Gastroesophageal sphincter (tissue), 4 donors: ENCODE measurements at regions not wholly inside any gene's neighbourhood (a gene's known extent, or its start where the extent isn't known, plus 50 kb on each side); places are given as distances from the start of the nearest gene placed in this dataset.

Source experiments
- ATAC-seq: fragments of 150-250 bp; one replicate; pipeline ENCODE4 v1.9.1; 2016; ENCODE audit warnings: mild to moderate bottlenecking, moderate library complexity
- H3K27ac ChIP-seq, 4 donors: fragments of 200-600 bp; sonication (generic) in 3 of 4; 1 replicate in 3 of 4; 2 replicates in 1 of 4; pipeline ENCODE4 v1.5.1; 2016 to 2019
- H3K27me3 ChIP-seq: fragments of 200-600 bp; sonication (generic); one replicate; pipeline ENCODE4 v1.5.1; 2019
- H3K36me3 ChIP-seq, 2 donors: fragments of 200-600 bp; sonication (generic); one replicate each; pipeline ENCODE4 v1.5.1; 2019; ENCODE audit warnings: control low read depth in 1 of 2
- H3K4me1 ChIP-seq, 3 donors: fragments of 200-600 bp; sonication (generic); 1 replicate in 2 of 3; 2 replicates in 1 of 3; pipeline ENCODE4 v1.5.1; 2016 to 2019; ENCODE audit warnings: control low read depth in 2 of 3
- H3K4me3 ChIP-seq, 2 donors: fragments of 200-600 bp; sonication (generic); one replicate each; pipeline ENCODE4 v1.5.1; 2019; ENCODE audit warnings: mild to moderate bottlenecking in 1 of 2, moderate library complexity in 1 of 2
- H3K9me3 ChIP-seq, 3 donors: fragments of 200-600 bp; sonication (generic); one replicate each; pipeline ENCODE4 v1.5.1; 2017 to 2019; ENCODE audit warnings: control low read depth in 2 of 3
- CTCF ChIP-seq, 4 experiments: fragments of 200-600 bp in 2 of 4; fragments of 450-650 bp in 2 of 4; sonication (generic) in 1 of 4; IDR thresholded peaks; one replicate each; pipeline ENCODE4 v1.5.1; 2017 to 2019; ENCODE audit warnings: antibody characterized with exemption in 4 of 4, mild to moderate bottlenecking in 2 of 4, moderate library complexity in 2 of 4
- EP300 ChIP-seq: sonication (generic); formaldehyde crosslinking; IDR thresholded peaks from one replicate; pipeline ENCODE4 v1.6.1; 2017; ENCODE audit warnings: antibody characterized with exemption, mild to moderate bottlenecking
- POLR2A ChIP-seq, 2 donors: fragments of 450-650 bp; IDR thresholded peaks; one replicate each; pipeline ENCODE4 v1.6.1; 2017; ENCODE audit warnings: antibody characterized with exemption in 2 of 2, mild to moderate bottlenecking in 2 of 2, moderate library complexity in 1 of 2
- POLR2AphosphoS5 ChIP-seq: sonication (generic); formaldehyde crosslinking; IDR thresholded peaks from one replicate; pipeline ENCODE4 v1.6.1; 2017; ENCODE audit warnings: antibody characterized with exemption
- WGBS, 2 donors: methylation state at CpG; one replicate each; pipeline ENCODE4 v1.1.5; 2018; ENCODE audit warnings: low coverage in 1 of 2; 5-methylcytosine and 5-hydroxymethylcytosine counted together

- TF ChIP-seq CTCF (IDR thresholded peaks at IDR 0.05): no peak
- WGBS, 2 donors: 71 to 89% methylated on average over 1 of the region's 1 CpG
- H3K4me1 ChIP-seq: no peaks in the 10 kb centered on the region
- no peaks in the 10 kb centered on the region for H3K27me3 ChIP-seq
- H3K27ac ChIP-seq: no peak overlapping the region
- H3K36me3 ChIP-seq: no peaks in the 10 kb centered on the region
- ATAC-seq: no peak
- peaks cover 0 to 6% (median 0%) of the 10 kb centered on the region in 3 donors for H3K9me3 ChIP-seq
- H3K4me3 ChIP-seq: no peak overlapping the region
Measured at GRCh38 chr4:175033162-175033561, 115.0 kb downstream of the ADAM29 start.

- WGBS, 2 donors: 64 to 89% methylated on average over 1 of the region's 1 CpG
- Histone ChIP-seq H3K4me1 (no peaks in the 10 kb centered on the region), H3K27ac (no peak overlapping the region), H3K9me3 (peaks cover 0 to 6% (median 0%) of the 10 kb centered on the region in 3 donors), H3K27me3 (no peaks in the 10 kb centered on the region), H3K36me3 (no peaks in the 10 kb centered on the region), H3K4me3 (no peak overlapping the region)
- TF ChIP-seq POLR2A (IDR thresholded peaks at IDR 0.05): no peak
- no peak for TF ChIP-seq POLR2AphosphoS5
- no peak for TF ChIP-seq EP300
- no peak for TF ChIP-seq CTCF (IDR thresholded peaks at IDR 0.05)
- no peak for ATAC-seq
Measured at GRCh38 chr4:175034007-175034406, 115.8 kb downstream of the ADAM29 start.

GRCh38 chr4:175034986-175035705, 117.0 kb downstream of the ADAM29 start:
- H3K36me3 ChIP-seq: no peaks in the 10 kb centered on the region
- no peaks in the 10 kb centered on the region for H3K27me3 ChIP-seq
- no peaks in the 10 kb centered on the region for H3K4me1 ChIP-seq
- no peak for TF ChIP-seq CTCF (IDR thresholded peaks at IDR 0.05)
- no peak for TF ChIP-seq POLR2A (IDR thresholded peaks at IDR 0.05)
- TF ChIP-seq POLR2AphosphoS5: no peak
- TF ChIP-seq EP300: no peak
- no peak overlapping the region for H3K27ac ChIP-seq
- peaks cover 0 to 6% (median 0%) of the 10 kb centered on the region in 3 donors for H3K9me3 ChIP-seq
- WGBS, 2 donors: 36 to 67% methylated on average over 1 to 2 of the region's 2 CpGs
- ATAC-seq: no peak
- no peak overlapping the region for H3K4me3 ChIP-seq

GRCh38 chr4:175035905-175036304, 117.7 kb downstream of the ADAM29 start:
- no peak overlapping the region for H3K4me3 ChIP-seq
- no peaks in the 10 kb centered on the region for H3K27me3 ChIP-seq
- no peak for ATAC-seq
- TF ChIP-seq EP300: no peak
- TF ChIP-seq POLR2AphosphoS5: no peak
- TF ChIP-seq CTCF (IDR thresholded peaks at IDR 0.05): no peak
- no peak for TF ChIP-seq POLR2A (IDR thresholded peaks at IDR 0.05)
- WGBS, 2 donors: 56 to 68% methylated on average over 2 of the region's 2 CpGs
- H3K27ac ChIP-seq: no peak overlapping the region
- no peaks in the 10 kb centered on the region for H3K4me1 ChIP-seq
- peaks cover 0 to 6% (median 0%) of the 10 kb centered on the region in 3 donors for H3K9me3 ChIP-seq
- H3K36me3 ChIP-seq: no peaks in the 10 kb centered on the region

GRCh38 chr4:175048111-175048784, 130.1 kb downstream of the ADAM29 start:
- TF ChIP-seq CTCF (IDR thresholded peaks at IDR 0.05): no peak
- TF ChIP-seq POLR2AphosphoS5: no peak
- TF ChIP-seq POLR2A (IDR thresholded peaks at IDR 0.05): no peak
- no peak for TF ChIP-seq EP300
- Histone ChIP-seq H3K36me3 (no peaks in the 10 kb centered on the region), H3K4me1 (no peaks in the 10 kb centered on the region), H3K9me3 (no peaks in the 10 kb centered on the region), H3K27me3 (no peaks in the 10 kb centered on the region), H3K4me3 (no peak overlapping the region), H3K27ac (no peak overlapping the region)
- 69 to 100% methylated on average over 1 of the region's 1 CpG for WGBS, 2 donors
- ATAC-seq: no peak
